Activated CD8-positive, alpha-beta memory T cell treated with anti-CD3 and anti-CD28 coated beads, Interleukin-2, amount 10 ng/mL, durations not matched to agents 7 days and 5 days (primary cell): ENCODE measurements at regions not wholly inside any gene's neighbourhood (a gene's known extent, or its start where the extent isn't known, plus 50 kb on each side); places are given as distances from the start of the nearest gene placed in this dataset.

Experiments
- ATAC-seq: fragments of 150-1000 bp; cut with Tn5 transposase; one replicate; pipeline ENCODE4 v1.10.0; 2021; ENCODE audit warnings: moderate library complexity
- CTCF ChIA-PET: fragments of 350-600 bp; sonication (Branson Sonifier 250); formaldehyde crosslinking; loops from one replicate; lab custom pipeline; 2021; ENCODE audit warnings: antibody characterized with exemption; lab: Charles Lee
- DNase-seq: peaks from one replicate; pipeline ENCODE4 v3.0.0-alpha.2; 2020
- H3K27ac Mint-ChIP-seq: one replicate; pipeline ENCODE4 v1.8.0; 2021; ENCODE audit warnings: mild to moderate bottlenecking, mixed read lengths
- H3K27me3 Mint-ChIP-seq: one replicate; pipeline ENCODE4 v1.8.0; 2021; ENCODE audit warnings: mixed read lengths
- H3K36me3 Mint-ChIP-seq: one replicate; pipeline ENCODE4 v1.8.0; 2021; ENCODE audit warnings: mild to moderate bottlenecking, mixed read lengths
- H3K4me1 Mint-ChIP-seq: one replicate; pipeline ENCODE4 v1.8.0; 2021; ENCODE audit warnings: mixed read lengths
- H3K4me3 Mint-ChIP-seq: one replicate; pipeline ENCODE4 v1.8.0; 2021; ENCODE audit warnings: mild to moderate bottlenecking, moderate library complexity, mixed read lengths
- H3K9me3 Mint-ChIP-seq: one replicate; pipeline ENCODE4 v1.8.0; 2022; ENCODE audit warnings: low read depth, mixed read lengths

DNA sequence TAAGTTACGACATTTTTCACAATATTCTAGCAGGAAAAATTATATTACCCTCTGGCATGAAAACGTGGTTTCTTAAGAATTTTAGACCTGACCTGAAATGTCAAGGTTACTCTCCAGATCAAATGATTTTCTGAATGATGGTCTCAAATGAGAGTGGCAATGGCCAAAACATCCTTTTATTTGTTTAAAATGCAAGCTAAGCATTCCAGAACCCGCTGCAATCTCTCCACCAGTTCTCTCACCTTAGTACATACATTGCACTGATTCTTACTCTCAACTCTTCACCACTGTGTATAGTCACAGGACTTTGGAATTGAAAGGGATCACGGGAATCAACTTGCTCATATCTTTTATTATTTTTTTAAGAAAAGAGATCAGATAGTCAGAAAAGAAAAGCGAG is 391.6 kb upstream of the LRATD1 start:
- no peaks in the 10 kb centered on the region for H3K4me1 Mint-ChIP-seq
- H3K27ac Mint-ChIP-seq, result no peak overlapping the region
- no peak overlapping the region for H3K4me3 Mint-ChIP-seq
- H3K27me3 Mint-ChIP-seq, result no peaks in the 10 kb centered on the region
- CTCF ChIA-PET, result no interaction called here
- DNase-seq (no peak), ATAC-seq (no peak)
- no peaks in the 10 kb centered on the region for H3K36me3 Mint-ChIP-seq
- peaks cover 5% of the 10 kb centered on the region for H3K9me3 Mint-ChIP-seq

DNA sequence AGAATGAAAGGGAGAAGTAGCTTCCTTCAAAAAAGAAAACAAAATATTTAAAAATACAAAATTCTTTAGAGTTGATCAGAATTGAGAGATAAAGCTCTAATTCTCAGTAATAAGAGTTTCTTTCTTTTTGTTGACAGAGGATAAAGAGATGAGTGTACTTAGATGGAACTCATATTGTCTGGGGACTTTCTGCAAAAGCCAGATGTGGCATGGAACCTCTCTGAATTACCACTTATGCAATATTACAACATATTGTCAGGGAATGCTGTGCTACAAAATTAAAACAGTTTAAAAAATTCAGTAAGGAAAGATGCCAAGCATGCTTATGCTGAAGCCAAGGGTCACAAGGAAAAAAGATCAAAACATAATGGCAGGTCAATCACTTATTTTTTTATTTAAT is 386.6 kb upstream of the LRATD1 start:
- ATAC-seq (no peak), DNase-seq (no peak)
- Mint-ChIP-seq H3K4me3 (no peak overlapping the region), H3K9me3 (peaks cover 8% of the 10 kb centered on the region), H3K36me3 (no peaks in the 10 kb centered on the region), H3K27me3 (no peaks in the 10 kb centered on the region), H3K27ac (no peak overlapping the region), H3K4me1 (no peaks in the 10 kb centered on the region)
- CTCF ChIA-PET, result no interaction called here

DNA sequence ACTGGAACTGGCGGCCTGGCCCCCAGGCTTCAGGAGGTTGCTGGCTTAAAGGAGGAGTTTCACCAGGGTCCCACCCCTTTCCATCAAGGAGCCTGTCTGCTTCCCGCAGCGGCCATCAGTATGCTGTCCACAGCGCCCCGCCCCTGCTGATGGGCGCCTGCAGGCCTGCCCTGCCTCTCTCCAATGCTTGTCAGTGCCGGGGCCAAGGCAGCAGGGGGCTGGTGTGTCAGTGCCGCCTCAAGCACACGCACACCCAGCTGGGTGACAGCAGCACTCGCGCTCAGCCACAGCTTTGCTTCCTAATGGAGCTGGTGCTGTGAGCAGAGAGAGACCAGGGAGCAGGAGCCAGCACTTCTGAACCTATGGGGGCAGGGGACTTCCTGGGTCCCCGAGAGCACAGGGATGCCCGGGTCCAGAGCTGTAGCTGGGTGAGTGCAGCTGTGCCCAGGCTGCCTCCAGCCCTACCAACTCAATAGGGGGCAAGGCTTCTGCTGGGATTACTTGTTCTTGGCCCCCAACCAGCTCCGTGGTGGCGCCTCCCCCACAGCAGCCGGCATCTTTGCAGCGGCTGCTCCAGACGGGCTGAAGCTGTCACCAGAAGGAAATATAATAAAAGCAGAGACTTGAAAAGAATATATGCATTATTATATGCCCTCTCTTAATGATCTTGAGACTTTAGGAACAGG is 377.2 kb upstream of the LRATD1 start:
- Mint-ChIP-seq H3K27ac (no peak overlapping the region), H3K27me3 (no peaks in the 10 kb centered on the region), H3K4me3 (no peak overlapping the region), H3K9me3 (peaks cover 14% of the 10 kb centered on the region), H3K4me1 (no peaks in the 10 kb centered on the region), H3K36me3 (no peaks in the 10 kb centered on the region)
- no peak for DNase-seq
- CTCF ChIA-PET, result no interaction called here
- ATAC-seq, result no peak

DNA sequence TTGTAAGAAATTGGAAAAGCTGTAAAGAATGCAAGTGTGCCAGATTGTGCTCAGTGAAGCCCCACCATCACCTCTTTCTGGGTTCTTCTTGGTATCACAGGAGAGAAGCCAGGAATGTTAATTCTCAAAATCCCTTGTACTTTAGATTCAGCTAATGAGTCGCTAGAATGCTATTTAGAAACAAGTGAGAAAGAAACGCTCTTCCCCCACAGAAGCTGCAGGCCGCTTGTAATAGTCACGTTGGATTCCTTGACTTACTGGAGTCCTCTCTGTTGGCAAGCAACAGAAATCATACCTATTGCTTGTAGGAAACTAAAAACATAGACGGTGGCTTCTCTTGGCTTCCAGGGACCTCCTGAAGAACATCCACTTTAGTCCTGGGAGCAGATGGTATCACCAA is 375.6 kb upstream of the LRATD1 start:
- no peak for DNase-seq
- no peaks in the 10 kb centered on the region for H3K27me3 Mint-ChIP-seq
- H3K9me3 Mint-ChIP-seq, result peaks cover 9% of the 10 kb centered on the region
- ATAC-seq, result no peak
- no peaks in the 10 kb centered on the region for H3K4me1 Mint-ChIP-seq
- CTCF ChIA-PET, result no interaction called here
- no peak overlapping the region for H3K27ac Mint-ChIP-seq
- no peaks in the 10 kb centered on the region for H3K36me3 Mint-ChIP-seq
- H3K4me3 Mint-ChIP-seq, result no peak overlapping the region

DNA sequence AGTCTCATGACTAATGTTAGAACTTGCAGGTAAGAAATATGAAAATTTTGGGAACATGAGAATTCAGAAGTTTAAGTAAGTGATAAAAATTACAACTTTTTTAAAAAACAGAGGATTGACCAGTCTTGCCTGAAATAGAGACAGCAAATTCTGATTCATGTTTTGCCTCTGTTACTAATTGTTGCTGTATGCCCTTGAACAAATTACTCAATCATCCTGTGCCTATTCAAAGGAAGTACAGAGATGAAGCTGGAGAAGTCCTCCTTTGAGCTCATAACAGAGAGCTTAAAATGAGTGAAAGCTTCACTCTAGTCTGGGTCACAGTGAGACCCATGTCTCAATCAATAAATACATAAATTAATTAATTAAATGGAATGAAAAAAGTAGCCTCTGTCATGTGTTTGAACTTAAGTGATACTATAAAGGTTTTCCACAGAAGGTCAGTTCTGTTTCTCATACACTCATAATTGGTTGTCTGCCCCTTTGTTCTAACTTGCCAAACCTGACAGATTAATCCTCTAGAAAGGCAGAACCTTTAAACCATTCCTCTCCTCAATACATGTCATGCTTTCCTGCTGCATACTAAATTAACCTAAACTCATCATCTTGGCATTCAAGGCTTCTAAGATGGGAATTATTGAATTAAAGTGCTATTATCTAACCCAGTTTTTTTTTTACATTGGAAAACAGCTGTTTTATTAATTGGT is 374.6 kb upstream of the LRATD1 start:
- ATAC-seq, result no peak
- CTCF ChIA-PET, result no interaction called here
- Mint-ChIP-seq H3K27ac (no peak overlapping the region), H3K4me1 (no peaks in the 10 kb centered on the region), H3K36me3 (no peaks in the 10 kb centered on the region), H3K4me3 (no peak overlapping the region), H3K9me3 (peaks cover 12% of the 10 kb centered on the region), H3K27me3 (no peaks in the 10 kb centered on the region)
- DNase-seq, result no peak

DNA sequence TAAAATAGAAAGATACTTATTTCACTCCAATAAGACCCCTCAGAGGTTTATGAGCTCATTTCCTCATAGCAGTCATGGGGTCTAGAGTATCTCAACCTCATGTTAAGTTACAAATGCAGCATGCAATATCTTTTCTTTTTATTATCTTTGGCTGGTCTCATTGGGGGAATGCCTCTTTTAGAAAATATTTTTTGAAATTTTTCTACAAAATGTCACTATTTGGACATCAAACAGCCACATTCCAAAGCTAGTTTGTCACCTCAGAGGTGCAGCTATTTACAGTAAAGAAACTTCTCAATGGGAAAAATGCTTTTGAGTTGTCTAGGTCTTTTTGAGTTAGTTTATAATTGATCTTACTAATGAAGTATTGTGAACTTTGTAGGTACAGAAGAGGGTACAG is 370.7 kb upstream of the LRATD1 start:
- DNase-seq (no peak), ATAC-seq (no peak)
- H3K9me3 Mint-ChIP-seq, result peaks cover 13% of the 10 kb centered on the region
- H3K27me3 Mint-ChIP-seq, result no peaks in the 10 kb centered on the region
- H3K4me3 Mint-ChIP-seq, result no peak overlapping the region
- no peak overlapping the region for H3K27ac Mint-ChIP-seq
- CTCF ChIA-PET, result no interaction called here
- H3K4me1 Mint-ChIP-seq, result no peaks in the 10 kb centered on the region
- no peaks in the 10 kb centered on the region for H3K36me3 Mint-ChIP-seq

DNA sequence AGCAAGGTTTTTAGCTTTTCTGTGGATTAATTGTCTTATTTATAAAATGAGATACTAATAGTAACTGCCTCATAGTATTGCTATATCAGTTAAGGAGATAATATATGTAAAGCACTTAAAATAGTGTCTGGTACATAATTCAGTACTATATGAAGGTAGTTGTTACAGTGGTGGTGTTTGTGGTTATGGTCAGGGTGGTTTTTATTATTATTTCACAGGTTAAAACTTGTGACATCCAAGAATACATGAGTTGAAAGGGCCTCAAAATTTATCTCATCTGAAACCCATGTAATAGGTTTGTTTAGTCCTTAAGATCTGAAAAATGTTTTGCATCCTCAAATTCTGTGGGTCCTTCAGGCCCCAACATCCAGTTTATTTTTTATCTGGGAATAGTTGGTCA is 369.5 kb upstream of the LRATD1 start:
- CTCF ChIA-PET, result no interaction called here
- no peaks in the 10 kb centered on the region for H3K36me3 Mint-ChIP-seq
- H3K4me1 Mint-ChIP-seq, result no peaks in the 10 kb centered on the region
- no peaks in the 10 kb centered on the region for H3K27me3 Mint-ChIP-seq
- no peak overlapping the region for H3K27ac Mint-ChIP-seq
- H3K4me3 Mint-ChIP-seq, result no peak overlapping the region
- peaks cover 13% of the 10 kb centered on the region for H3K9me3 Mint-ChIP-seq
- ATAC-seq (no peak), DNase-seq (no peak)

DNA sequence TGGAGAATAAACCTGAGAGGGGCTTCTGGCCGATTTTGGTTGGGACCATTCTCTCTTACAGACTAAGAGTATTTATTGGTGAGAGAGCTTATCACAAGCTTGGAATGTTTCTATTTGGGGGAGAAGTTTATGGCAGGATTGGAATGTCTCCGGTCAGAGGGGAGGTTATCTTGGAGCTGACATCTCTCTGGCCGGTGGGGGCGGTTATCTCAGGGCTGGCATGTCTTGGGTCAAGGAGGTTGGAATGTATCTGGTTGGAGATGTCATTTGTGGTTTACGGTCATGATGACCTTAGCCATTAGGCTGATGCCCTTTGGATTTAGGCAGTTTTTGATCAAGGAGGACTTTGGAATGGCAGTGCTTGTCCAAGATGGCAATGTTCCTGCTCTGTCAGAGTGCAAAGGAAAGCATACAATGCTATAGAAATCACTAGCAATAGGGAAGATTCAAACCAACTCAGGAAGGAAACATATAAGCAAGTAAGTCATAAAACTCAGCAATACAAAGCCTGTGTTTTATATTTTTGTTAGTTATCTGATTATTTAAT is 362.4 kb upstream of the LRATD1 start:
- no peaks in the 10 kb centered on the region for H3K27me3 Mint-ChIP-seq
- no peak for DNase-seq
- no peak overlapping the region for H3K27ac Mint-ChIP-seq
- no peaks in the 10 kb centered on the region for H3K36me3 Mint-ChIP-seq
- CTCF ChIA-PET, result no interaction called here
- H3K4me3 Mint-ChIP-seq, result no peak overlapping the region
- no peaks in the 10 kb centered on the region for H3K4me1 Mint-ChIP-seq
- H3K9me3 Mint-ChIP-seq, result peaks cover 4% of the 10 kb centered on the region
- ATAC-seq, result no peak

DNA sequence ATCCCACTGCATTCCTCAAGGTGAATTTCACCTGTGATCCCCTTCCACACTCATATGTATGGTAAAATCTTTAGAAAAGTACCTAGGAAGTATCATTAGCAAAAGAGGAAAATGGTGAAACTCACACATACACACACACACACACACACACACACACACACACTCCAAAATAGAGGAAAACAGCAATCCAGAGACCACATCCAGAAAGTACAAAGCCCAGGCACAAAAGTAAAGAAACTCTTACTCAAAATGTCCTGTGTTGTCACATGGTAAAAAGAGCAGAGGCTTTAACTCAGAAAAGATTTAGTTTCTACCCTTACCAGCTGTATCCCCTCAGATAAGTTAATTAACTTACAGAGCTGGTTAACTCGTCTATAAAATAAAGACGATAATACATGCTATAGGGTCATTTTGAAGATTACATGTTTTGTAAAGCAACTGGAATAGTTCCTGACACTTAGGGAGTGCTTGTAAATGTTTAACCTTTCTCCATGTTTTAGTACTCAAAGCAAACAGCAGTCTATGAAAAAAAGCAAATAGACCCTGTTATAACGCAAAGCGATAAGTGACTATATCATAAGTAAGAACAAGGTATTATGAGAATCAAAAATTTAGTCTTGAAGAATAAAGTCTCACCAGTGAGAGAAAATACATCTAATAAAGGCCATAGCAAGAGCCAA is 360.0 kb upstream of the LRATD1 start:
- CTCF ChIA-PET, result no interaction called here
- H3K27me3 Mint-ChIP-seq, result no peaks in the 10 kb centered on the region

DNA sequence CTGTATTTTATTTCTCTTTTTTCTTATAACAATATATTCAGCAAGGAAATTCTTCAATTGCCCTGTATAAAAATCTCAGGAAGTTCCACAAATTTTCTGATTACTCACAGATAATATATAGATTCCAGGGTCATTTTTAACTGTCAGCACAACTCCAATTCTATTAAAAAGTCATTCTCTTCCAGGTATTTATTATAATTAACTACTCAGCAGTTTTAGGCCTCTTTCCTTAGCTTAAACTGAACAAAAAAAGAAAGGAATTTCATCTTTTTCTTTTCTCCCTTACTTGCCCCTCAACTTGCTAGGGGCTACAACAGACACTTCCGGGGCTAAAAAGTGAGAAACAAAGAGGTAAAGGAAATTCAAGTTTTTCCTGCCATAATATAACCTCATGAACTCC is 358.9 kb upstream of the LRATD1 start:
- no peak overlapping the region for H3K4me3 Mint-ChIP-seq
- no peak for ATAC-seq
- no peaks in the 10 kb centered on the region for H3K36me3 Mint-ChIP-seq
- DNase-seq, result no peak
- CTCF ChIA-PET, result no interaction called here
- no peaks in the 10 kb centered on the region for H3K27me3 Mint-ChIP-seq
- H3K4me1 Mint-ChIP-seq, result no peaks in the 10 kb centered on the region
- peaks cover 4% of the 10 kb centered on the region for H3K9me3 Mint-ChIP-seq
- H3K27ac Mint-ChIP-seq, result no peak overlapping the region

More for the DNA sequence above, 360.0 kb upstream of the LRATD1 start:
- DNase-seq (no peak), ATAC-seq (no peak)
- Mint-ChIP-seq H3K36me3 (no peaks in the 10 kb centered on the region), H3K4me1 (no peaks in the 10 kb centered on the region), H3K9me3 (peaks cover 4% of the 10 kb centered on the region), H3K27ac (no peak overlapping the region), H3K4me3 (no peak overlapping the region)

DNA sequence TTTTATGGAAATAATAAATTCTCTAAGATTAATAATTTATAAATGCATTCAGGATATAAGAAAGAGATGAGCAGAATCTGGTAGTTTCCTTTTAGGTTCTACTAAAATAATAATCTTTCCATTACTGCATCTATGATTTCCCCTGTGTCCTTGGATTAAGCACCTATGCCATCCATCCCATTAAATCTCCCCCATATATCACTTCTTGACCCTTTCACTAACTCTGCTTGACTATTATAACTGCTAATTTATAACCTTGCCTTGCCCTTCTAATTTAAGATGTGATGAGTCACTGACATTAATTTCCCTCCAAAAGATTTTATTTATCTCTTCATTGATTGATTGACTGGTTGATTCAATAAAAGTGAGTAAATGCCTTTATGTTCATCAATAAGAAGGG is 348.3 kb upstream of the LRATD1 start:
- Mint-ChIP-seq H3K4me1 (no peaks in the 10 kb centered on the region), H3K36me3 (no peaks in the 10 kb centered on the region), H3K9me3 (peaks cover 6% of the 10 kb centered on the region), H3K27me3 (no peaks in the 10 kb centered on the region), H3K4me3 (no peak overlapping the region), H3K27ac (no peak overlapping the region)
- DNase-seq (no peak), ATAC-seq (no peak)
- CTCF ChIA-PET, result no interaction called here

DNA sequence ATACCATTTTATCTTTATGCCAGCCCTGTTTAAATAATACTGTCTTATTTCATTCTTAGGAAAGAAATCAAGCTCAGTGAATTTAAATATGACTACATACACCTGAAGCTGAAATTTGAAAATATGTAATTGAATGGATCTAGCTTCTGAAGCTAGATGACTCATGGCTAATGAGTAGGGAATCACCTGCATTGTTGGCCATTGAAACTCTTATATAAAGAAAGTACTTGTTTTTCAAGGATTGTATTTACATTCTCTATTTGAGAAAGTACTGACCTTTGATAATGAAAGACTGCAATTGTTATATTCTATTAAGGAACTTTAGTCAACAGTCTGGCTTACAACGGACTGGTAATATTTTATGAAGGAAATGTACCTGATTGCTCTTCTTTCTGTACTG is 346.7 kb upstream of the LRATD1 start:
- CTCF ChIA-PET, result no interaction called here
- Mint-ChIP-seq H3K4me3 (no peak overlapping the region), H3K9me3 (peaks cover 8% of the 10 kb centered on the region), H3K27ac (no peak overlapping the region), H3K4me1 (no peaks in the 10 kb centered on the region), H3K36me3 (no peaks in the 10 kb centered on the region), H3K27me3 (no peaks in the 10 kb centered on the region)
- DNase-seq (no peak), ATAC-seq (no peak)

DNA sequence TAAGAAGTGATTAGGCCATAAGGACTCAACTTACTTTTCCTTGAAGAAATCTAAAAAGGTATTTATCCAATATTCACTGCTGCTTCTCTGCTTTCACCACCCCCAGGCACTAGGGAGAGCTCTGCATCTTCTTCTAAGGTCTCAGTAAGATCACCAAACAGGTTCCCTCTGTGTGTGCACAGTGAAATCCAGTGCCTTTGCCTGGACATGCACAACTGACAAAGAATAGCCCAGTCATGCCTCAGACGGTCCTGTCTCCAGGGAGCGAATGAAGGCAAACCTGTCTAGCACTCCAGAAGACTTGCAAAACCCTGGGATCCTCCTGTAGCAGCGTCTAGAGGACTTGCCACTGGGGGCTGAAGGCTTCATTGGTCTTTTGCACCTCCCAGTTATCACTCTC is 344.5 kb upstream of the LRATD1 start:
- H3K9me3 Mint-ChIP-seq, result peaks cover 5% of the 10 kb centered on the region

DNA sequence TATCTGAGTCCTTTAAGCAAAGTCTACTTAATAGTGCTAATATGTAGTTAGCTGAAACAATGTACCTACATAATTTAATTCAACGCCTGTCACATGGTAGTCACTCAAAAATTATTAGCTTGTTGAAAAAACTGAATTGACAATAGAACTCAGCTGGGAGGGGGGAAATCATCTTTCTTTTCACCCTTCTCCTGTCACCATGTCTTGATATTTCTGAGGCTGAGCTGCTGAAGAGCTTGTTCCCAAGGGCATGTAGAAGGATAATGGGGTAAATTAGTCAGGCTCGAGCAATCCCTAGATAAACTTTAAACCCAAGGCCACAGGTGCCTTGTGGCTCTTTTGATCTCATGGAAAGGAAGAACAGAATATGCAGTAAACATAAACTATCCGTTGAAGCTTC is 339.6 kb upstream of the LRATD1 start:
- Mint-ChIP-seq H3K4me1 (no peaks in the 10 kb centered on the region), H3K4me3 (no peak overlapping the region), H3K36me3 (no peaks in the 10 kb centered on the region), H3K27me3 (no peaks in the 10 kb centered on the region), H3K27ac (no peak overlapping the region), H3K9me3 (peaks cover 11% of the 10 kb centered on the region)
- no peak for ATAC-seq
- CTCF ChIA-PET, result no interaction called here
- DNase-seq, result no peak

More for the DNA sequence above, 344.5 kb upstream of the LRATD1 start:
- CTCF ChIA-PET, result no interaction called here
- ATAC-seq (no peak), DNase-seq (no peak)
- no peak overlapping the region for H3K4me3 Mint-ChIP-seq
- H3K27ac Mint-ChIP-seq, result no peak overlapping the region
- no peaks in the 10 kb centered on the region for H3K4me1 Mint-ChIP-seq
- no peaks in the 10 kb centered on the region for H3K27me3 Mint-ChIP-seq
- H3K36me3 Mint-ChIP-seq, result no peaks in the 10 kb centered on the region
